ENCODE measurements at regions not wholly inside any gene's neighbourhood (a gene's known extent, or its start where the extent isn't known, plus 50 kb on each side); places are given as distances from the start of the nearest gene placed in this dataset.

- Histone ChIP-seq H3K9ac (ENCODE audit: low read length) (no peak overlapping the region), H3K4me2 (ENCODE audit: low read depth, low read length, poor library complexity, severe bottlenecking) (no peak overlapping the region), H3K9me3 (ENCODE audit: insufficient read depth, low read length) (no peaks in the 10 kb centered on the region), H2AFZ (ENCODE audit: low read depth, low read length, severe bottlenecking) (no peak overlapping the region), H3K9me2 (replicated peaks; ENCODE audit: insufficient read depth, low read length) (no peaks in the 10 kb centered on the region), H4K20me1 (ENCODE audit: low read depth, low read length) (no peaks in the 10 kb centered on the region), H3K36me3 (ENCODE audit: low read length) (no peaks in the 10 kb centered on the region), H3K4me3 (ENCODE audit: insufficient read depth, low read length, poor library complexity, severe bottlenecking) (no peak overlapping the region), H3F3A (ENCODE audit: insufficient read depth) (no peaks in the 10 kb centered on the region), H3K27me3 (ENCODE audit: low read length) (no peaks in the 10 kb centered on the region), H3K27ac (ENCODE audit: low read depth, low read length) (no peak overlapping the region), H3K79me2 (ENCODE audit: insufficient read depth, low read length) (no peaks in the 10 kb centered on the region)
- TF ChIP-seq CTCF (IDR thresholded peaks at IDR 0.05; ENCODE audit: insufficient read depth, low read length, poor library complexity, severe bottlenecking) = no peak
- TF ChIP-seq EZH2phosphoT487 (conservative IDR thresholded peaks at IDR 0.05; ENCODE audit: low read length) = no peak
These were observed 111.3 kb downstream of the OLFM1 start for GRCh38 chr9:135198586-135199285.

GRCh38 chr9:135199489-135199888, 112.0 kb downstream of the OLFM1 start:
- no peaks in the 10 kb centered on the region for H4K20me1 ChIP-seq (ENCODE audit: low read depth, low read length)
- H3K4me3 ChIP-seq (ENCODE audit: insufficient read depth, low read length, poor library complexity, severe bottlenecking) = no peak overlapping the region
- no peak overlapping the region for H3K9ac ChIP-seq (ENCODE audit: low read length)
- H3F3A ChIP-seq (ENCODE audit: insufficient read depth) = no peaks in the 10 kb centered on the region
- no peaks in the 10 kb centered on the region for H3K27me3 ChIP-seq (ENCODE audit: low read length)
- H3K27ac ChIP-seq (ENCODE audit: low read depth, low read length) = no peak overlapping the region
- no peaks in the 10 kb centered on the region for H3K9me2 ChIP-seq (replicated peaks; ENCODE audit: insufficient read depth, low read length)
- H3K36me3 ChIP-seq (ENCODE audit: low read length) = no peaks in the 10 kb centered on the region
- no peak overlapping the region for H3K4me2 ChIP-seq (ENCODE audit: low read depth, low read length, poor library complexity, severe bottlenecking)
- TF ChIP-seq CTCF (IDR thresholded peaks at IDR 0.05; ENCODE audit: insufficient read depth, low read length, poor library complexity, severe bottlenecking) (no peak), EZH2phosphoT487 (conservative IDR thresholded peaks at IDR 0.05; ENCODE audit: low read length) (no peak)
- no peak overlapping the region for H2AFZ ChIP-seq (ENCODE audit: low read depth, low read length, severe bottlenecking)
- no peaks in the 10 kb centered on the region for H3K9me3 ChIP-seq (ENCODE audit: insufficient read depth, low read length)
- H3K79me2 ChIP-seq (ENCODE audit: insufficient read depth, low read length) = no peaks in the 10 kb centered on the region

GRCh38 chr9:135201711-135202110, 114.2 kb downstream of the OLFM1 start:
- Histone ChIP-seq H3K27ac (ENCODE audit: low read depth, low read length) (no peak overlapping the region), H3K27me3 (ENCODE audit: low read length) (no peaks in the 10 kb centered on the region), H2AFZ (ENCODE audit: low read depth, low read length, severe bottlenecking) (no peak overlapping the region), H3K9ac (ENCODE audit: low read length) (no peak overlapping the region), H3K79me2 (ENCODE audit: insufficient read depth, low read length) (no peaks in the 10 kb centered on the region), H3K9me3 (ENCODE audit: insufficient read depth, low read length) (no peaks in the 10 kb centered on the region), H4K20me1 (ENCODE audit: low read depth, low read length) (no peaks in the 10 kb centered on the region), H3K4me3 (ENCODE audit: insufficient read depth, low read length, poor library complexity, severe bottlenecking) (no peak overlapping the region), H3K36me3 (ENCODE audit: low read length) (no peaks in the 10 kb centered on the region), H3F3A (ENCODE audit: insufficient read depth) (no peaks in the 10 kb centered on the region), H3K9me2 (replicated peaks; ENCODE audit: insufficient read depth, low read length) (no peaks in the 10 kb centered on the region), H3K4me2 (ENCODE audit: low read depth, low read length, poor library complexity, severe bottlenecking) (no peak overlapping the region)
- TF ChIP-seq CTCF (IDR thresholded peaks at IDR 0.05; ENCODE audit: insufficient read depth, low read length, poor library complexity, severe bottlenecking) (no peak), EZH2phosphoT487 (conservative IDR thresholded peaks at IDR 0.05; ENCODE audit: low read length) (no peak)
